ENCODE measurements at regions not wholly inside any gene's neighbourhood (a gene's known extent, or its start where the extent isn't known, plus 50 kb on each side); places are given as distances from the start of the nearest gene placed in this dataset.

DNA sequence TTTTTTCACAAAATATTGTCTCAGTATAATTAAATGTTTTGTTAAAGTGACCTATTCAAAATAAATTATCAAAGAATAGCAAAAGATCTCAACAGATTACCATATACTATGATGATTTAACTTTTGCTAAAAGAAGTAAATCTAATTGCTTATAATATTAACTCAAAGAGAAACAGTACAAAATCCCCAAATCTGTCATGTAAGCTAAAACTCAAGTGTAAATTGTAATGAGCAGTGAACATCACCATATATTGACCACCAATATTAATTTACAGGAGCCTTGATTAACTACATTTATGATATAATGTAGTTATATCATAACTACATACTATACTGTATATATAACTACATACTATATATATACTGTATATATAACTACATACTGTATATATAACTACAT lies 174.4 kb downstream of the SLC39A8 start:
- ChIA-PET RAD21 (ENCODE audit: low non-redundant PET in 1 of 2, low total read pairs in 2 of 2, uncharacterized antibody in 2 of 2, unreplicated experiment in 2 of 2) (no interaction called here), POLR2A (no interaction called here), CTCF (no interaction called here)
- no peaks in the 10 kb centered on the region for H3K4me1 ChIP-seq (ENCODE audit: control insufficient read depth in 1 of 2, insufficient read depth in 2 of 2, low read length in 2 of 2)
- TF ChIP-seq POLR2AphosphoS5 (IDR thresholded peaks at IDR 0.05; ENCODE audit: low read depth, low read length) (no peak), SP1 (IDR thresholded peaks at IDR 0.05; ENCODE audit: low read depth) (no peak), RAD21 (IDR thresholded peaks at IDR 0.05; ENCODE audit: low read depth) (no peak), JUND (IDR thresholded peaks at IDR 0.05) (no peak), TCF7L2 (IDR thresholded peaks at IDR 0.05; ENCODE audit: borderline replicate concordance, extremely low read depth, insufficient read depth, insufficient read length) (no peak), EGR1 (IDR thresholded peaks at IDR 0.05; ENCODE audit: low read depth) (no peak), CBX3 (IDR thresholded peaks at IDR 0.05; ENCODE audit: low read depth) (no peak), CEBPB (IDR thresholded peaks at IDR 0.05; ENCODE audit: low read depth) (no peak), SIN3A (IDR thresholded peaks at IDR 0.05; ENCODE audit: low read depth) (no peak)
- TF ChIP-seq, protein P1, sequence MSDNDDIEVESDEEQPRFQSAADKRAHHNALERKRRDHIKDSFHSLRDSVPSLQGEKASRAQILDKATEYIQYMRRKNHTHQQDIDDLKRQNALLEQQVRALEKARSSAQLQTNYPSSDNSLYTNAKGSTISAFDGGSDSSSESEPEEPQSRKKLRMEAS (IDR thresholded peaks at IDR 0.05): no peak
- TF ChIP-seq, protein P2, sequence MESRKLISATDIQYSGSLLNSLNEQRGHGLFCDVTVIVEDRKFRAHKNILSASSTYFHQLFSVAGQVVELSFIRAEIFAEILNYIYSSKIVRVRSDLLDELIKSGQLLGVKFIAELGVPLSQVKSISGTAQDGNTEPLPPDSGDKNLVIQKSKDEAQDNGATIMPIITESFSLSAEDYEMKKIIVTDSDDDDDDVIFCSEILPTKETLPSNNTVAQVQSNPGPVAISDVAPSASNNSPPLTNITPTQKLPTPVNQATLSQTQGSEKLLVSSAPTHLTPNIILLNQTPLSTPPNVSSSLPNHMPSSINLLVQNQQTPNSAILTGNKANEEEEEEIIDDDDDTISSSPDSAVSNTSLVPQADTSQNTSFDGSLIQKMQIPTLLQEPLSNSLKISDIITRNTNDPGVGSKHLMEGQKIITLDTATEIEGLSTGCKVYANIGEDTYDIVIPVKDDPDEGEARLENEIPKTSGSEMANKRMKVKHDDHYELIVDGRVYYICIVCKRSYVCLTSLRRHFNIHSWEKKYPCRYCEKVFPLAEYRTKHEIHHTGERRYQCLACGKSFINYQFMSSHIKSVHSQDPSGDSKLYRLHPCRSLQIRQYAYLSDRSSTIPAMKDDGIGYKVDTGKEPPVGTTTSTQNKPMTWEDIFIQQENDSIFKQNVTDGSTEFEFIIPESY (IDR thresholded peaks at IDR 0.05; ENCODE audit: extremely low read depth, insufficient replicate concordance, low read length): no peak
- TF ChIP-seq, protein P3, sequence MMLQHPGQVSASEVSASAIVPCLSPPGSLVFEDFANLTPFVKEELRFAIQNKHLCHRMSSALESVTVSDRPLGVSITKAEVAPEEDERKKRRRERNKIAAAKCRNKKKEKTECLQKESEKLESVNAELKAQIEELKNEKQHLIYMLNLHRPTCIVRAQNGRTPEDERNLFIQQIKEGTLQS (IDR thresholded peaks at IDR 0.05): no peak
- H3K4me3 ChIP-seq (replicated peaks in 1 of 2; ENCODE audit: low read depth in 1 of 2, low read length in 2 of 2): no peak overlapping the region
- H3K79me2 ChIP-seq (ENCODE audit: insufficient read depth, low read length): no peaks in the 10 kb centered on the region
- no peaks in the 10 kb centered on the region for H3K36me3 ChIP-seq (ENCODE audit: control insufficient read depth in 1 of 2, insufficient read depth in 2 of 2, low read length in 2 of 2)
- no peaks in the 10 kb centered on the region for H4K20me1 ChIP-seq (ENCODE audit: insufficient read depth)
- H2AFZ ChIP-seq (ENCODE audit: low read depth, low read length, poor library complexity, severe bottlenecking): no peak overlapping the region
- H3K9me2 ChIP-seq (ENCODE audit: insufficient read depth): no peaks in the 10 kb centered on the region
- H3K4me2 ChIP-seq (ENCODE audit: low read length): no peak overlapping the region
- no peak overlapping the region for H3K9ac ChIP-seq (ENCODE audit: low read length)
- no peak overlapping the region for H3K27ac ChIP-seq (ENCODE audit: low read depth, low read length)
- ATAC-seq (no peak), DNase-seq (ENCODE audit: low read depth, low spot score) (no peak)
- no peaks in the 10 kb centered on the region for H3K27me3 ChIP-seq (ENCODE audit: insufficient read depth, low read length)
- BruUV-seq (replicated peaks): no TSS peak
- intact Hi-C loops (cut with micrococcal nuclease): no loop called here
- no peaks in the 10 kb centered on the region for H3K9me3 ChIP-seq (ENCODE audit: control insufficient read depth in 1 of 2, insufficient read depth in 1 of 2, low read depth in 1 of 2, low read length in 2 of 2)
